GM12878 (cell line): ENCODE measurements at regions not wholly inside any gene's neighbourhood (a gene's known extent, or its start where the extent isn't known, plus 50 kb on each side); places are given as distances from the start of the nearest gene placed in this dataset.

Source experiments
- ATAC-seq: fragments of 200-7000 bp; cut with Tn5 transposase; 3 replicates; pipeline ENCODE4 v1.9.1; 2020; ENCODE audit warnings: mild to moderate bottlenecking, moderate library complexity
- BruUV-seq: library from RNA; stranded (reverse); fragments of 400-500 nt; replicated peaks from 2 replicates; lab custom pipeline; 2021; lab: Mats Ljungman, UMichigan
- CTCF ChIA-PET: fragments of 300-600 bp; sonication (Branson Sonifier 250); formaldehyde crosslinking; extraction: SDS; loops from one replicate; lab custom pipeline; 2021; ENCODE audit warnings: inconsistent platforms; lab: Yijun Ruan, JAX
- POLR2A ChIA-PET: fragments of 350-600 bp; formaldehyde crosslinking; extraction: SDS; loops from one replicate; lab custom pipeline; 2021; ENCODE audit warnings: inconsistent platforms; lab: Charles Lee
- RAD21 ChIA-PET: fragments of 300-600 bp; sonication (Branson Sonifier 250); formaldehyde crosslinking; loops from one replicate; lab custom pipeline; 2023; ENCODE audit warnings: antibody characterized with exemption; ENCODE audit not compliant: unreplicated experiment; lab: Charles Lee
- SMC1A ChIA-PET: fragments of 300-600 bp; sonication (Branson Sonifier 250); formaldehyde crosslinking; loops from one replicate; lab custom pipeline; 2023; ENCODE audit not compliant: unreplicated experiment, uncharacterized antibody; lab: Charles Lee
- DNase-seq: peaks from one replicate; pipeline ENCODE4 v3.0.0-alpha.2; 2011; ENCODE audit warnings: low read depth, low spot score
- FAIRE-seq: peaks from 3 replicates; lab custom pipeline; 2011; peaks lifted over from hg19 to GRCh38; lab: Jason Lieb, UNC
- H2AFZ ChIP-seq: 2 replicates; pipeline ENCODE4 v1.6.0; 2011; ENCODE audit warnings: low read depth, low read length, control low read depth; ENCODE audit not compliant: control insufficient read depth
- H3K27ac ChIP-seq: 2 replicates; pipeline ENCODE4 v1.5.1; 2011; ENCODE audit warnings: control low read depth; ENCODE audit not compliant: control insufficient read depth, insufficient read depth
- H3K27me3 ChIP-seq, 2 experiments: replicated peaks in 1 of 2; 2 replicates each; pipeline versions ENCODE4 v1.6.0 to v1.6.1; 2011; ENCODE audit warnings: low read length in 1 of 2; ENCODE audit not compliant: control insufficient read depth in 2 of 2, insufficient read depth in 2 of 2
- H3K36me3 ChIP-seq, 2 experiments: 2 replicates each; pipeline ENCODE4 v1.5.1; 2011; ENCODE audit warnings: low read length in 1 of 2; ENCODE audit not compliant: control insufficient read depth in 2 of 2, insufficient read depth in 2 of 2
- H3K4me1 ChIP-seq: 2 replicates; pipeline ENCODE4 v1.6.1; 2011; ENCODE audit warnings: mild to moderate bottlenecking, low read length, moderate library complexity, mixed read lengths; ENCODE audit not compliant: control insufficient read depth, insufficient read depth
- H3K4me2 ChIP-seq: 2 replicates; pipeline ENCODE4 v1.6.0; 2011; ENCODE audit warnings: control low read depth; ENCODE audit not compliant: control insufficient read depth, insufficient read depth
- H3K4me3 ChIP-seq: fragments of 200-600 bp; sonication (generic); 2 replicates; pipeline ENCODE4 v1.5.1; 2016
- H3K79me2 ChIP-seq: 2 replicates; pipeline ENCODE4 v1.6.0; 2011; ENCODE audit warnings: low read length; ENCODE audit not compliant: control insufficient read depth, insufficient read depth
- H3K9ac ChIP-seq: 2 replicates; pipeline ENCODE4 v1.8.0; 2011; ENCODE audit warnings: low read length, control low read depth, mixed read lengths; ENCODE audit not compliant: control insufficient read depth, insufficient read depth
- H3K9me3 ChIP-seq: replicated peaks from 3 replicates; pipeline ENCODE4 v1.5.1; 2011; ENCODE audit warnings: mild to moderate bottlenecking, low read length; ENCODE audit not compliant: control insufficient read depth, insufficient read depth
- H4K20me1 ChIP-seq: 2 replicates; pipeline ENCODE4 v1.6.0; 2011; ENCODE audit not compliant: control insufficient read depth, insufficient read depth
- CHD2 ChIP-seq: IDR thresholded peaks from 2 replicates; pipeline ENCODE4 v1.6.1; 2011; ENCODE audit warnings: low read depth, low read length, improper control_type of control experiment, borderline replicate concordance
- HCFC1 ChIP-seq: fragments of 150-350 bp; IDR thresholded peaks from 2 replicates; pipeline ENCODE4 v1.6.1; 2014; ENCODE audit warnings: low read length
- PKNOX1 ChIP-seq: fragments of 450-650 bp; IDR thresholded peaks from 2 replicates; pipeline ENCODE4 v1.6.1; 2016; ENCODE audit warnings: mild to moderate bottlenecking
- POLR2AphosphoS2 ChIP-seq: IDR thresholded peaks from 2 replicates; pipeline ENCODE4 v1.6.1; 2011; ENCODE audit warnings: low read depth, mild to moderate bottlenecking, low read length, improper control_type of control experiment, moderate library complexity
- RAD21 ChIP-seq: IDR thresholded peaks from 2 replicates; pipeline ENCODE4 v1.6.1; 2011; ENCODE audit warnings: mild to moderate bottlenecking, low read depth, low read length, moderate library complexity; ENCODE audit not compliant: insufficient read depth
- TAF1 ChIP-seq: IDR thresholded peaks from 2 replicates; pipeline ENCODE4 v1.6.1; 2011; ENCODE audit warnings: mild to moderate bottlenecking, low read depth, low read length, borderline replicate concordance
- ZBTB11 ChIP-seq: fragments of 450-650 bp; formaldehyde crosslinking; IDR thresholded peaks from 2 replicates; pipeline ENCODE4 v1.5.0; 2022; ENCODE audit warnings: mild to moderate bottlenecking, missing genetic modification characterization
- ZNF24 ChIP-seq: fragments of 450-650 bp; IDR thresholded peaks from 2 replicates; pipeline ENCODE4 v1.6.1; 2017; ENCODE audit warnings: antibody characterized with exemption, mild to moderate bottlenecking
- ZNF622 ChIP-seq: fragments of 450-650 bp; IDR thresholded peaks from 2 replicates; pipeline ENCODE4 v1.6.1; 2017; ENCODE audit warnings: mild to moderate bottlenecking, inconsistent platforms
- WGBS: methylation state at CpG from one replicate; pipeline ENCODE4 v1.1.6; 2016; ENCODE audit warnings: low lambda C conversion rate; ENCODE audit not compliant: insufficient replicate concordance, insufficient coverage; ENCODE audit errors: missing lambda C conversion rate; 5-methylcytosine and 5-hydroxymethylcytosine counted together
- in situ Hi-C: fragments of 300-500 bp; cut with MboI; formaldehyde crosslinking; loops from 9 replicates; pipeline ENCODE4 v1.14.3; 2018; ENCODE audit warnings: mixed read lengths
- intact Hi-C: fragments of 100-400 bp; cut with micrococcal nuclease; formaldehyde crosslinking; loops from one replicate; pipeline ENCODE4 v1.14.2; 2022; ENCODE audit not compliant: unreplicated experiment
- TF ChIP-seq, protein P1 (sequence below): IDR thresholded peaks from 2 replicates; pipeline ENCODE4 v1.6.1; 2011; ENCODE audit warnings: borderline replicate concordance, low read depth, mild to moderate bottlenecking, moderate library complexity, low read length; ENCODE audit not compliant: insufficient read depth, poor library complexity, severe bottlenecking
- TF ChIP-seq, protein P2 (sequence below): IDR thresholded peaks from 2 replicates; pipeline ENCODE4 v1.6.1; 2012; ENCODE audit warnings: low read depth, low read length, improper control_type of control experiment
- TF ChIP-seq, protein P3 (sequence below): fragments of 450-650 bp; IDR thresholded peaks from 2 replicates; pipeline ENCODE4 v1.6.1; 2016; ENCODE audit warnings: mild to moderate bottlenecking

DNA sequence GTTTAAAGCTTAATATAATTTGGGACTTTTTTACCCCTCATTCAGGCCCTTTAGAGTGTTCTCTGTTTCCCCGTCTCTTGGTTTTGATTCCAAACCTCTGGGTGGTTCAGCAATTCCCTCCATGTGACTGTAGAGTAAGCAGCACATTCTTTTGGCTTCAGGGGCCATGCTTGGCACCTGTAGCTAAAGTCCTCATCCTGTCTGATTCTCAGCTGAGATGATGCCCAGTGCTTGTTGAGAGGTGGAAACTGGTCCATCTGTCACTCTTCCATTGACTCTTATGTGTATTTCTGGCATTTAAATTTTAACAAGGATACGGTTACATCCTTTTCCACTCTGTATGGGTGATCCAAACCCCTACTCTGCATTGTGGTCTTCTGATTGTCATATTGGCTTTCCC lies 127.1 kb downstream of the DIO2 start:
- FAIRE-seq (no peak), ATAC-seq (no peak)

More for the DNA sequence above, 127.1 kb downstream of the DIO2 start:
- Histone ChIP-seq H3K27ac (no peak overlapping the region), H3K27me3 (no peaks in the 10 kb centered on the region), H3K9me3 (no peaks in the 10 kb centered on the region), H4K20me1 (no peaks in the 10 kb centered on the region), H2AFZ (no peak overlapping the region), H3K36me3 (no peaks in the 10 kb centered on the region), H3K4me2 (no peak overlapping the region), H3K9ac (no peak overlapping the region), H3K4me1 (no peaks in the 10 kb centered on the region), H3K79me2 (no peaks in the 10 kb centered on the region), H3K4me3 (no peak overlapping the region)
- ChIA-PET RAD21 (no interaction called here), CTCF (no interaction called here), SMC1A (no interaction called here), POLR2A (no interaction called here)
- 25% methylated on average over 2 of the region's 2 CpGs for WGBS
- in situ Hi-C loops, result no loop called here
- intact Hi-C loops, result no loop called here
- no TSS peak for BruUV-seq
- TF ChIP-seq, protein P1, sequence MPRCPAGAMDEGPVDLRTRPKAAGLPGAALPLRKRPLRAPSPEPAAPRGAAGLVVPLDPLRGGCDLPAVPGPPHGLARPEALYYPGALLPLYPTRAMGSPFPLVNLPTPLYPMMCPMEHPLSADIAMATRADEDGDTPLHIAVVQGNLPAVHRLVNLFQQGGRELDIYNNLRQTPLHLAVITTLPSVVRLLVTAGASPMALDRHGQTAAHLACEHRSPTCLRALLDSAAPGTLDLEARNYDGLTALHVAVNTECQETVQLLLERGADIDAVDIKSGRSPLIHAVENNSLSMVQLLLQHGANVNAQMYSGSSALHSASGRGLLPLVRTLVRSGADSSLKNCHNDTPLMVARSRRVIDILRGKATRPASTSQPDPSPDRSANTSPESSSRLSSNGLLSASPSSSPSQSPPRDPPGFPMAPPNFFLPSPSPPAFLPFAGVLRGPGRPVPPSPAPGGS, result no peak
- TF ChIP-seq, protein P2, sequence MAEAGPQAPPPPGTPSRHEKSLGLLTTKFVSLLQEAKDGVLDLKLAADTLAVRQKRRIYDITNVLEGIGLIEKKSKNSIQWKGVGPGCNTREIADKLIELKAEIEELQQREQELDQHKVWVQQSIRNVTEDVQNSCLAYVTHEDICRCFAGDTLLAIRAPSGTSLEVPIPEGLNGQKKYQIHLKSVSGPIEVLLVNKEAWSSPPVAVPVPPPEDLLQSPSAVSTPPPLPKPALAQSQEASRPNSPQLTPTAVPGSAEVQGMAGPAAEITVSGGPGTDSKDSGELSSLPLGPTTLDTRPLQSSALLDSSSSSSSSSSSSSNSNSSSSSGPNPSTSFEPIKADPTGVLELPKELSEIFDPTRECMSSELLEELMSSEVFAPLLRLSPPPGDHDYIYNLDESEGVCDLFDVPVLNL, result no peak
- TF ChIP-seq CHD2 (no peak), RAD21 (no peak), ZNF24 (no peak), TAF1 (no peak), ZNF622 (no peak), PKNOX1 (no peak), HCFC1 (no peak), ZBTB11 (no peak), POLR2AphosphoS2 (no peak)
- TF ChIP-seq, protein P3, sequence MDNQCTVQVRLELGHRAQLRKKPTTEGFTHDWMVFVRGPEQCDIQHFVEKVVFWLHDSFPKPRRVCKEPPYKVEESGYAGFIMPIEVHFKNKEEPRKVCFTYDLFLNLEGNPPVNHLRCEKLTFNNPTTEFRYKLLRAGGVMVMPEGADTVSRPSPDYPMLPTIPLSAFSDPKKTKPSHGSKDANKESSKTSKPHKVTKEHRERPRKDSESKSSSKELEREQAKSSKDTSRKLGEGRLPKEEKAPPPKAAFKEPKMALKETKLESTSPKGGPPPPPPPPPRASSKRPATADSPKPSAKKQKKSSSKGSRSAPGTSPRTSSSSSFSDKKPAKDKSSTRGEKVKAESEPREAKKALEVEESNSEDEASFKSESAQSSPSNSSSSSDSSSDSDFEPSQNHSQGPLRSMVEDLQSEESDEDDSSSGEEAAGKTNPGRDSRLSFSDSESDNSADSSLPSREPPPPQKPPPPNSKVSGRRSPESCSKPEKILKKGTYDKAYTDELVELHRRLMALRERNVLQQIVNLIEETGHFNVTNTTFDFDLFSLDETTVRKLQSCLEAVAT, result no peak
- DNase-seq, result no peak
